SH-SY5Y (cell line): ENCODE measurements at regions not wholly inside any gene's neighbourhood (a gene's known extent, or its start where the extent isn't known, plus 50 kb on each side); places are given as distances from the start of the nearest gene placed in this dataset.

Experiments
- GATA2 ChIP-seq: IDR thresholded peaks from 2 replicates; pipeline ENCODE4 v1.6.1; 2011; ENCODE audit warnings: mild to moderate bottlenecking, low read depth, low read length
- GATA3 ChIP-seq: IDR thresholded peaks from 2 replicates; pipeline ENCODE4 v1.6.1; 2011; ENCODE audit warnings: low read depth, mild to moderate bottlenecking, low read length, moderate library complexity

- no peak for TF ChIP-seq GATA2
- TF ChIP-seq GATA3: no peak
Observed at GRCh38 chr5:168153876-168154270, 137.6 kb upstream of the WWC1 start.
